ENCODE measurements at regions not wholly inside any gene's neighbourhood (a gene's known extent, or its start where the extent isn't known, plus 50 kb on each side); places are given as distances from the start of the nearest gene placed in this dataset.
"Not testable (repeated sequence)": the region's sequence is repeated elsewhere in the genome, so short reads cannot be mapped to it uniquely, and the experiment has no call there.

- H3K9me3 ChIP-seq (ENCODE audit: control insufficient read depth in 2 of 2, insufficient read depth in 1 of 2, low read depth in 1 of 2, low read length in 1 of 2), result no peaks in the 10 kb centered on the region
- no peaks in the 10 kb centered on the region for H3K27me3 ChIP-seq (ENCODE audit: control insufficient read depth in 1 of 2, insufficient read depth in 2 of 2, low read length in 2 of 2)
- H3K27ac ChIP-seq (ENCODE audit: low read depth in 2 of 2, low read length in 1 of 2), result no peak overlapping the region
- no peaks in the 10 kb centered on the region for H3K36me3 ChIP-seq (ENCODE audit: control insufficient read depth in 2 of 2, insufficient read depth in 2 of 2, low read length in 1 of 2)
- WGBS, 2 donors, result 57 to 63% methylated on average over 1 of the region's 1 CpG
- H3K4me3 ChIP-seq (ENCODE audit: low read depth in 1 of 2, low read length in 2 of 2), result no peak overlapping the region
- H3K4me1 ChIP-seq (ENCODE audit: control insufficient read depth in 2 of 2, insufficient read depth in 2 of 2, low read length in 1 of 2), result no peaks in the 10 kb centered on the region
Observed at GRCh38 chr1:96104506-96104905, 617.1 kb upstream of the PTBP2 start.

DNA sequence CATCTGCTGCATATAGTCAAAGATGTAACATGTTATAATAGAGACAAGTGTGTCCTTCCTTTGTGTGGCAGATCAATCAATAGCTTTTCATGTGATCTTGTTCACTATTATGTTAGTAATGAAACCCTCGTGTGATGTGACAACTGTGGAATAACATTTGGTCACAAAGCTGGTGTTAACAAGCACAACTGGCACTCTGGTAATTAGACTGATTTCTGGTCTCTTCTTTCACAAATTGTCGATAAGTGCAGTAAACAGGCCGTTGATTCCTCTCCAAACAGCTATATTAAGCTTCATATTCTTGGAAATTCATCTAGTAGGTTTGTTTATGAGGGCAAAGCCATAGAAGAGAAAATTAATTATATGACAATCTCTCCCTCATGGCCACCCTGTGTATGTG, 616.7 kb upstream of the PTBP2 start:
- H3K4me3 ChIP-seq (ENCODE audit: low read depth in 1 of 2, low read length in 2 of 2), result no peak overlapping the region
- 48 to 60% methylated on average over 3 of the region's 3 CpGs for WGBS, 2 donors
- H3K36me3 ChIP-seq (ENCODE audit: control insufficient read depth in 2 of 2, insufficient read depth in 2 of 2, low read length in 1 of 2), result no peaks in the 10 kb centered on the region
- no peak overlapping the region for H3K27ac ChIP-seq (ENCODE audit: low read depth in 2 of 2, low read length in 1 of 2)
- no peaks in the 10 kb centered on the region for H3K27me3 ChIP-seq (ENCODE audit: control insufficient read depth in 1 of 2, insufficient read depth in 2 of 2, low read length in 2 of 2)
- no peaks in the 10 kb centered on the region for H3K9me3 ChIP-seq (ENCODE audit: control insufficient read depth in 2 of 2, insufficient read depth in 1 of 2, low read depth in 1 of 2, low read length in 1 of 2)
- no peaks in the 10 kb centered on the region for H3K4me1 ChIP-seq (ENCODE audit: control insufficient read depth in 2 of 2, insufficient read depth in 2 of 2, low read length in 1 of 2)

GRCh38 chr1:96116731-96117130, 604.9 kb upstream of the PTBP2 start:
- Histone ChIP-seq H3K4me1 (ENCODE audit: control insufficient read depth in 2 of 2, insufficient read depth in 2 of 2, low read length in 1 of 2) (no peaks in the 10 kb centered on the region), H3K4me3 (ENCODE audit: low read depth in 1 of 2, low read length in 2 of 2) (no peak overlapping the region), H3K9me3 (ENCODE audit: control insufficient read depth in 2 of 2, insufficient read depth in 1 of 2, low read depth in 1 of 2, low read length in 1 of 2) (no peaks in the 10 kb centered on the region), H3K27ac (ENCODE audit: low read depth in 2 of 2, low read length in 1 of 2) (no peak overlapping the region), H3K36me3 (ENCODE audit: control insufficient read depth in 2 of 2, insufficient read depth in 2 of 2, low read length in 1 of 2) (no peaks in the 10 kb centered on the region), H3K27me3 (ENCODE audit: control insufficient read depth in 1 of 2, insufficient read depth in 2 of 2, low read length in 2 of 2) (no peaks in the 10 kb centered on the region)
- whole genome bisulfite sequencing, 2 donors, result 60 to 65% methylated on average over 6 of the region's 6 CpGs

DNA sequence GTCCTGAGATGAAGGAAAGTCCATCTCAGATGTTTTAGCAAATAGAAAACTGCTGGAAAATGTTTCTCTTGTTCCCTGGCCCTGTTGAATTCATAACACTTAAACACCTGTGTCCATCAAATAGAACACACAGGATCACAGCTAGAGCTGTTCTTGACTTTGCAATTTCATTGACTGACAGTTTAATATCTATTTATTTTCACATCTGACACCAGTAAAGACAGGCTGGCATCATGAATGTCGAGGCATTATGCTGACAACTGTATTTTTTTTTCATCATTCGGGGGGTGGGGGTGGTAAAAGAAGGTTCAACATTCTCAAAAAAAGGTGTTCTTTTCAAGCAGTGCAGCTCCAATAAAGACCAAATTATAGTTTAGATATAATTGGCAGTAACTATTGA, 591.2 kb upstream of the PTBP2 start:
- no peak overlapping the region for H3K4me3 ChIP-seq (ENCODE audit: low read depth in 1 of 2, low read length in 2 of 2)
- WGBS, 2 donors, result 71 to 76% methylated on average over 2 of the region's 2 CpGs
- H3K4me1 ChIP-seq (ENCODE audit: control insufficient read depth in 2 of 2, insufficient read depth in 2 of 2, low read length in 1 of 2), result no peaks in the 10 kb centered on the region
- H3K27me3 ChIP-seq (ENCODE audit: control insufficient read depth in 1 of 2, insufficient read depth in 2 of 2, low read length in 2 of 2), result no peaks in the 10 kb centered on the region
- H3K9me3 ChIP-seq (ENCODE audit: control insufficient read depth in 2 of 2, insufficient read depth in 1 of 2, low read depth in 1 of 2, low read length in 1 of 2), result no peaks in the 10 kb centered on the region
- no peaks in the 10 kb centered on the region for H3K36me3 ChIP-seq (ENCODE audit: control insufficient read depth in 2 of 2, insufficient read depth in 2 of 2, low read length in 1 of 2)
- H3K27ac ChIP-seq (ENCODE audit: low read depth in 2 of 2, low read length in 1 of 2), result no peak overlapping the region

DNA sequence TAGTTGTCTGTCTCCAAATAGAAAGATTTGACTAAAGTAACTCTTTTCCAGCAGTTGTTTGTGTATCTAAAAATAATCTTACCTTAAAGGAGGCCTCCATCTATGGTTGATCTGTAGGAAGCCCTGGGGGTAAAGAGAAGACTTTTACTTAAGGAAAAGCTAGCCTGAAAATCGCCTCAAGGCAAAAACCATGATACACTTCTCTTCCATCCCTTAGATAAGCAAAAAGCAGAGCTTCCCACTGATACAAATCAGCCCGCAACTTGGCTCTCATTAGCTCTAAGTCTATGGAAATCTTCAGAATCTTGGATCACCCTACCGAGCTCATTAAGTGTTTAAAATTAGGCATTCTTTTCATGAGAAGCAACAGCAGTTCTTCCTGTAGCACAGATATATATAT, 576.9 kb upstream of the PTBP2 start:
- H3K4me1 ChIP-seq (ENCODE audit: control insufficient read depth in 2 of 2, insufficient read depth in 2 of 2, low read length in 1 of 2), result no peaks in the 10 kb centered on the region
- no peaks in the 10 kb centered on the region for H3K36me3 ChIP-seq (ENCODE audit: control insufficient read depth in 2 of 2, insufficient read depth in 2 of 2, low read length in 1 of 2)
- peaks cover 0 to 3% of the 10 kb centered on the region in 2 donors for H3K27me3 ChIP-seq (ENCODE audit: control insufficient read depth in 1 of 2, insufficient read depth in 2 of 2, low read length in 2 of 2)
- 79 to 84% methylated on average over 3 of the region's 3 CpGs for WGBS, 2 donors
- H3K9me3 ChIP-seq (ENCODE audit: control insufficient read depth in 2 of 2, insufficient read depth in 1 of 2, low read depth in 1 of 2, low read length in 1 of 2), result peaks cover 0 to 2% of the 10 kb centered on the region in 2 donors
- H3K4me3 ChIP-seq (ENCODE audit: low read depth in 1 of 2, low read length in 2 of 2), result no peak overlapping the region
- no peak overlapping the region for H3K27ac ChIP-seq (ENCODE audit: low read depth in 2 of 2, low read length in 1 of 2)

DNA sequence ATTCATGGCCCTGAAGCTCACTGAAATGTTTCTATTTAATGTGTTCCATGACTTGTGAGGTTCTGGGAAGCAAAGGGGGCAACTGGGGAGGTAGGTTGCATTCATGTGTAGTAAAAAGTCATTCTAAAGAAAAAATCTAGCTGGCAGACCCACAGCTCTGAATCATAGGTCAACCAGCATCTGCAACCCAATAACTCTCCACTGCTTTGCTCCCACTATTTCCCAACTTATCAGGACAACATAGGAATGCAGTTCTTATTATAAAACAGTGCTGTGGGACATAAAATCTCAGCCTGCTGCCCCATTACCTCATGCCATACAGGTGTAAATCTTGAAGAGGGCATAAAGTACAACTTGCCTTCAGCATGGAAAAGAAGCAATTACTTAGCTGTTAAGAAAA, 576.1 kb upstream of the PTBP2 start:
- no peak overlapping the region for H3K4me3 ChIP-seq (ENCODE audit: low read depth in 1 of 2, low read length in 2 of 2)
- H3K36me3 ChIP-seq (ENCODE audit: control insufficient read depth in 2 of 2, insufficient read depth in 2 of 2, low read length in 1 of 2), result no peaks in the 10 kb centered on the region
- peaks cover 0 to 3% of the 10 kb centered on the region in 2 donors for H3K27me3 ChIP-seq (ENCODE audit: control insufficient read depth in 1 of 2, insufficient read depth in 2 of 2, low read length in 2 of 2)
- peaks cover 0 to 2% of the 10 kb centered on the region in 2 donors for H3K9me3 ChIP-seq (ENCODE audit: control insufficient read depth in 2 of 2, insufficient read depth in 1 of 2, low read depth in 1 of 2, low read length in 1 of 2)
- no peak overlapping the region for H3K27ac ChIP-seq (ENCODE audit: low read depth in 2 of 2, low read length in 1 of 2)
- H3K4me1 ChIP-seq (ENCODE audit: control insufficient read depth in 2 of 2, insufficient read depth in 2 of 2, low read length in 1 of 2), result no peaks in the 10 kb centered on the region

DNA sequence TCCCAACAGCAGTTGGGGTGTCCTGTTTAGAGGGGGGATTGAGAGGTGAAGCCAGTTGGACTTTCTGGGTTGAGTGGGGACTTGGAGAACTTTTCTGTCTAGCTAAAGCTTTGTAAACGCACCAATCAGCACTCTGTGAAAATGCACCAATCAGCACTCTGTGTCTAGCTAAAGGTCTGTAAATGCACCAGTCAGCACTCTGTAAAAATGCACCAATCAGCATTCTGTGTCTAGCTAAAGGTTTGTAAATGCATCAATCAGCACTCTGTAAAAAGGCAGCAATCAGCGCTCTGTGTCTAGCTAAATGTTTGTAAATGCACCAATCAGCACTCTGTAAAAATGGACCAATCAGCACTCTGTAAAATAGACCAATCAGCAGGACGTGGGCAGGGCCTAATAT, 568.6 kb upstream of the PTBP2 start:
- not testable (repeated sequence) for H3K4me1 ChIP-seq (ENCODE audit: control insufficient read depth in 2 of 2, insufficient read depth in 2 of 2, low read length in 1 of 2); H3K4me3 ChIP-seq (ENCODE audit: low read depth in 1 of 2, low read length in 2 of 2); H3K36me3 ChIP-seq (ENCODE audit: control insufficient read depth in 2 of 2, insufficient read depth in 2 of 2, low read length in 1 of 2); H3K27ac ChIP-seq (ENCODE audit: low read depth in 2 of 2, low read length in 1 of 2); H3K27me3 ChIP-seq (ENCODE audit: control insufficient read depth in 1 of 2, insufficient read depth in 2 of 2, low read length in 2 of 2); H3K9me3 ChIP-seq (ENCODE audit: control insufficient read depth in 2 of 2, insufficient read depth in 1 of 2, low read depth in 1 of 2, low read length in 1 of 2)
- WGBS, 2 donors, result 79 to 85% methylated on average over 3 of the region's 3 CpGs

- 87 to 88% methylated on average over 4 of the region's 4 CpGs for WGBS, 2 donors
Observed at GRCh38 chr1:96157101-96157500, 564.5 kb upstream of the PTBP2 start.

GRCh38 chr1:96159379-96159778, 562.2 kb upstream of the PTBP2 start:
- Histone ChIP-seq H3K4me3 (ENCODE audit: low read depth in 1 of 2, low read length in 2 of 2) (no peak overlapping the region), H3K4me1 (ENCODE audit: control insufficient read depth in 2 of 2, insufficient read depth in 2 of 2, low read length in 1 of 2) (no peaks in the 10 kb centered on the region), H3K9me3 (ENCODE audit: control insufficient read depth in 2 of 2, insufficient read depth in 1 of 2, low read depth in 1 of 2, low read length in 1 of 2) (peaks cover 0 to 3% of the 10 kb centered on the region in 2 donors), H3K36me3 (ENCODE audit: control insufficient read depth in 2 of 2, insufficient read depth in 2 of 2, low read length in 1 of 2) (no peaks in the 10 kb centered on the region), H3K27me3 (ENCODE audit: control insufficient read depth in 1 of 2, insufficient read depth in 2 of 2, low read length in 2 of 2) (no peaks in the 10 kb centered on the region), H3K27ac (ENCODE audit: low read depth in 2 of 2, low read length in 1 of 2) (no peak overlapping the region)
- 88 to 89% methylated on average over 2 of the region's 2 CpGs for WGBS, 2 donors

More at GRCh38 chr1:96157101-96157500, 564.5 kb upstream of the PTBP2 start:
- no peaks in the 10 kb centered on the region for H3K27me3 ChIP-seq (ENCODE audit: control insufficient read depth in 1 of 2, insufficient read depth in 2 of 2, low read length in 2 of 2)
- H3K4me3 ChIP-seq (ENCODE audit: low read depth in 1 of 2, low read length in 2 of 2), result no peak overlapping the region
- no peak overlapping the region for H3K27ac ChIP-seq (ENCODE audit: low read depth in 2 of 2, low read length in 1 of 2)
- H3K9me3 ChIP-seq (ENCODE audit: control insufficient read depth in 2 of 2, insufficient read depth in 1 of 2, low read depth in 1 of 2, low read length in 1 of 2), result peaks cover 0 to 7% of the 10 kb centered on the region in 2 donors
- H3K4me1 ChIP-seq (ENCODE audit: control insufficient read depth in 2 of 2, insufficient read depth in 2 of 2, low read length in 1 of 2), result no peaks in the 10 kb centered on the region
- no peaks in the 10 kb centered on the region for H3K36me3 ChIP-seq (ENCODE audit: control insufficient read depth in 2 of 2, insufficient read depth in 2 of 2, low read length in 1 of 2)

DNA sequence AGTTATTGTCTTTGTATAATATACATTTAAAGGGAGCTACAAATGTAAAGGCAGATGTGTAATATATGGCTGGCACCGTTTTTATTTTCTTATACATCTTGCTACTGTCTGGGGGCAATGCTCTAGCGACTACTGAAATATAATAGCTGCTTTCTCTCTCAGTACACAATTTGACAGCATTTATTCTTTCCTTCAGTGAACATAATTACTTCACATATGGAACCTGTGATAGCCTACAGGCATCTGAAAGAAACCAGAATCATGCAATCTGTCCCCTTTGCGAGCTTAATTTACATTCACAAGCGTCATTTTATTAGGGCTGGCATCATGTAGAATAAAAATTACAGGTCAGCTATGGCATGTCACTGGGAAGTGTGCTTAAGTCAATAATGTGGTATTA, 557.5 kb upstream of the PTBP2 start:
- Histone ChIP-seq H3K36me3 (ENCODE audit: control insufficient read depth in 2 of 2, insufficient read depth in 2 of 2, low read length in 1 of 2) (no peaks in the 10 kb centered on the region), H3K9me3 (ENCODE audit: control insufficient read depth in 2 of 2, insufficient read depth in 1 of 2, low read depth in 1 of 2, low read length in 1 of 2) (no peaks in the 10 kb centered on the region), H3K27ac (ENCODE audit: low read depth in 2 of 2, low read length in 1 of 2) (no peak overlapping the region), H3K4me3 (ENCODE audit: low read depth in 1 of 2, low read length in 2 of 2) (no peak overlapping the region), H3K27me3 (ENCODE audit: control insufficient read depth in 1 of 2, insufficient read depth in 2 of 2, low read length in 2 of 2) (no peaks in the 10 kb centered on the region), H3K4me1 (ENCODE audit: control insufficient read depth in 2 of 2, insufficient read depth in 2 of 2, low read length in 1 of 2) (no peaks in the 10 kb centered on the region)
- WGBS, 2 donors, result 71 to 79% methylated on average over 4 of the region's 4 CpGs

Data from esophagus (tissue), 2 donors.